HepG2 (cell line): ENCODE measurements at regions not wholly inside any gene's neighbourhood (a gene's known extent, or its start where the extent isn't known, plus 50 kb on each side); places are given as distances from the start of the nearest gene placed in this dataset.

Source experiments
- ATAC-seq: fragments of 200-7000 bp; cut with Tn5 transposase; 3 replicates; pipeline ENCODE4 v1.9.1; 2020; ENCODE audit warnings: mild to moderate bottlenecking, moderate library complexity
- BruUV-seq: library from RNA; stranded (reverse); fragments of 400-500 nt; replicated peaks from 2 replicates; lab custom pipeline; 2021; lab: Mats Ljungman, UMichigan
- CTCF ChIA-PET: fragments of 300-600 bp; formaldehyde crosslinking; extraction: SDS; loops from one replicate; lab custom pipeline; 2021; ENCODE audit warnings: low total read pairs, inconsistent platforms, low intra/inter-chr PET ratio; lab: Yijun Ruan, JAX
- POLR2A ChIA-PET: fragments of 350-600 bp; sonication (Branson Sonifier 250); formaldehyde crosslinking; loops from one replicate; lab custom pipeline; 2020; ENCODE audit warnings: antibody characterized with exemption, inconsistent platforms; lab: Yijun Ruan, JAX
- DNase-seq: peaks from one replicate; pipeline ENCODE4 v3.0.0-alpha.2; 2015; ENCODE audit warnings: low spot score
- FAIRE-seq: peaks from 3 replicates; lab custom pipeline; 2011; peaks lifted over from hg19 to GRCh38; lab: Jason Lieb, UNC
- H2AFZ ChIP-seq: one replicate; pipeline ENCODE4 v1.6.1; 2011; ENCODE audit warnings: low read length, inconsistent platforms
- H3K27ac ChIP-seq: fragments of 300-600 bp; 3 replicates; pipeline ENCODE4 v1.8.0; 2011; ENCODE audit warnings: mixed run types, mild to moderate bottlenecking, mixed read lengths, low read length, inconsistent platforms; ENCODE audit not compliant: insufficient read depth; ENCODE audit errors: extremely low read length
- H3K27me3 ChIP-seq, 2 experiments: fragments of 200-600 bp in 1 of 2; 2 replicates in 1 of 2; 3 replicates in 1 of 2; pipeline versions ENCODE4 v1.6.0 to v1.8.0; 2011; ENCODE audit warnings: low read length in 2 of 2, mild to moderate bottlenecking in 2 of 2, moderate library complexity in 2 of 2, inconsistent platforms in 1 of 2; ENCODE audit not compliant: insufficient read depth in 2 of 2, control insufficient read depth in 1 of 2
- H3K36me3 ChIP-seq, 2 experiments: fragments of 200-600 bp in 1 of 2; replicated peaks in 1 of 2; 2 replicates in 1 of 2; 3 replicates in 1 of 2; pipeline versions ENCODE4 v1.5.1 to v1.8.0; 2011; ENCODE audit warnings: low read length in 2 of 2, inconsistent platforms in 1 of 2; ENCODE audit not compliant: insufficient read depth in 2 of 2, control insufficient read depth in 1 of 2
- H3K4me1 ChIP-seq: 2 replicates; pipeline ENCODE4 v1.5.1; 2012; ENCODE audit warnings: low read length, inconsistent platforms; ENCODE audit not compliant: insufficient read depth
- H3K4me2 ChIP-seq: 2 replicates; pipeline ENCODE4 v1.6.0; 2011; ENCODE audit warnings: low read depth, low read length, inconsistent platforms
- H3K4me3 ChIP-seq, 3 experiments: fragments of 200-600 bp in 1 of 3; sonication (generic), shearing (Covaris generic) in 1 of 3; replicated peaks in 1 of 3; 2 replicates each; pipeline ENCODE4 v1.5.1; 2011 to 2016; ENCODE audit warnings: low read length in 3 of 3, inconsistent platforms in 2 of 3, low read depth in 2 of 3, mild to moderate bottlenecking in 2 of 3, control low read depth in 1 of 3, mixed read lengths in 1 of 3; ENCODE audit not compliant: insufficient read depth in 1 of 3
- H3K79me2 ChIP-seq: one replicate; pipeline ENCODE4 v1.6.1; 2011; ENCODE audit warnings: low read length, inconsistent platforms; ENCODE audit not compliant: insufficient read depth
- H3K9ac ChIP-seq: 2 replicates; pipeline ENCODE4 v1.6.0; 2011; ENCODE audit warnings: mild to moderate bottlenecking, low read depth, low read length, inconsistent platforms; ENCODE audit not compliant: insufficient read depth
- H3K9me3 ChIP-seq: 2 replicates; pipeline ENCODE4 v1.5.1; 2012; ENCODE audit warnings: mild to moderate bottlenecking, low read length
- H4K20me1 ChIP-seq: 2 replicates; pipeline ENCODE4 v1.6.0; 2011; ENCODE audit warnings: inconsistent platforms, mild to moderate bottlenecking, low read length, moderate library complexity; ENCODE audit not compliant: insufficient read depth
- CBX1 ChIP-seq: IDR thresholded peaks from one replicate; pipeline ENCODE4 v1.6.1; 2016; ENCODE audit warnings: antibody characterized with exemption, low read depth
- CEBPB ChIP-seq: IDR thresholded peaks from 2 replicates; pipeline ENCODE4 v1.6.1; 2011; ENCODE audit warnings: low read depth, low read length, improper control_type of control experiment, borderline replicate concordance
- RXRA ChIP-seq: sonication (generic); formaldehyde crosslinking; IDR thresholded peaks from 2 replicates; pipeline ENCODE4 v1.5.1; 2020; ENCODE audit warnings: missing genetic modification reagents
- SYNCRIP ChIP-seq: fragments of 200-400 bp; formaldehyde crosslinking; IDR thresholded peaks from 2 replicates; pipeline ENCODE4 v1.6.1; 2018; ENCODE audit warnings: mild to moderate bottlenecking, low read depth, low read length; ENCODE audit not compliant: insufficient read depth
- ZC3H13 ChIP-seq: sonication (generic); formaldehyde crosslinking; IDR thresholded peaks from 2 replicates; pipeline ENCODE4 v1.8.1; 2023; ENCODE audit warnings: mild to moderate bottlenecking, missing genetic modification reagents, moderate library complexity
- ZFP37 ChIP-seq: sonication (generic); formaldehyde crosslinking; IDR thresholded peaks from 2 replicates; pipeline ENCODE4 v1.4.0; 2020; ENCODE audit warnings: missing genetic modification reagents, borderline replicate concordance
- ZNF546 ChIP-seq: sonication (generic); formaldehyde crosslinking; conservative IDR thresholded peaks from 2 replicates; pipeline ENCODE4 v1.8.1; 2023; ENCODE audit warnings: mild to moderate bottlenecking, missing genetic modification reagents
- ZNF678 ChIP-seq: sonication (generic); formaldehyde crosslinking; IDR thresholded peaks from 2 replicates; pipeline ENCODE4 v1.4.0; 2020; ENCODE audit warnings: mild to moderate bottlenecking, missing genetic modification reagents
- WGBS: methylation state at CpG from one replicate; pipeline ENCODE4 v1.1.6; 2017; ENCODE audit warnings: low lambda C conversion rate; 5-methylcytosine and 5-hydroxymethylcytosine counted together
- in situ Hi-C: cut with HindIII; loops from 2 replicates; pipeline ENCODE4 v1.10.0; 2017; ENCODE audit warnings: low pct_unique_long_range_greater_than_20kb; ENCODE audit not compliant: extremely low pct_ligation_motif_present
- intact Hi-C: fragments of 100-400 bp; cut with micrococcal nuclease; formaldehyde crosslinking; loops from one replicate; pipeline ENCODE4 v1.10.0; 2022; ENCODE audit not compliant: unreplicated experiment
- TF ChIP-seq, protein P1 (sequence below): sonication (generic); formaldehyde crosslinking; IDR thresholded peaks from 2 replicates; pipeline ENCODE4 v1.8.0; 2022; ENCODE audit warnings: missing genetic modification reagents, mild to moderate bottlenecking, inconsistent platforms, borderline replicate concordance
- TF ChIP-seq, protein P2 (sequence below): sonication (generic); formaldehyde crosslinking; IDR thresholded peaks from 2 replicates; pipeline ENCODE4 v1.4.0; 2020; ENCODE audit warnings: mild to moderate bottlenecking, missing genetic modification reagents

DNA sequence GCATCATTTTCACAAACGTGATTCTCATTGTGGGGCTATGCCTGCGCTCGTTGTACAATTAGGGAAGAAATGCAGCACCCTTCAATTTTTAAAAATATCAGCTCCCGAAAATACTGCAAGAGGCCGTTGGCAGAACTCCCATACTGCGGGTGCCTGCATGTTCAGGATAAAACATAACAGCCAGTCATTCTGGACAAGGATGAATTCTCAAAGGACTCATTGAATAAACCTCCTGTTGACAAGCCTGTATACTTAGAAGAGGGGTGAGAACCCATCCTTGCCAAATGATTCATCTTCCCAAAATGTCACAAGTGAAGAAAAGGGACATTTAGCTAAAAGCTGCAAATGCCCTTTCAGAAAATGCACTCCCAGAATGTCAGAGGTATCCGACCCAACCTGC lies 141.9 kb downstream of the CSNK2A3 start:
- Histone ChIP-seq H3K79me2 (no peaks in the 10 kb centered on the region), H3K9ac (no peak overlapping the region), H4K20me1 (no peaks in the 10 kb centered on the region), H3K9me3 (no peaks in the 10 kb centered on the region), H3K27ac (no peak overlapping the region), H3K4me1 (no peaks in the 10 kb centered on the region), H2AFZ (no peak overlapping the region), H3K36me3 (no peaks in the 10 kb centered on the region), H3K27me3 (peaks cover 0 to 4% of the 10 kb centered on the region in 2 experiments; a peak in 2 of 5 replicates), H3K4me3 (no peak overlapping the region), H3K4me2 (no peak overlapping the region)
- ChIA-PET CTCF (no interaction called here), POLR2A (no interaction called here)
- ATAC-seq: no peak
- WGBS: 14% methylated on average over 7 of the region's 7 CpGs
- intact Hi-C loops: no loop called here
- in situ Hi-C loops: no loop called here
- no peak for FAIRE-seq
- TF ChIP-seq, protein P1, sequence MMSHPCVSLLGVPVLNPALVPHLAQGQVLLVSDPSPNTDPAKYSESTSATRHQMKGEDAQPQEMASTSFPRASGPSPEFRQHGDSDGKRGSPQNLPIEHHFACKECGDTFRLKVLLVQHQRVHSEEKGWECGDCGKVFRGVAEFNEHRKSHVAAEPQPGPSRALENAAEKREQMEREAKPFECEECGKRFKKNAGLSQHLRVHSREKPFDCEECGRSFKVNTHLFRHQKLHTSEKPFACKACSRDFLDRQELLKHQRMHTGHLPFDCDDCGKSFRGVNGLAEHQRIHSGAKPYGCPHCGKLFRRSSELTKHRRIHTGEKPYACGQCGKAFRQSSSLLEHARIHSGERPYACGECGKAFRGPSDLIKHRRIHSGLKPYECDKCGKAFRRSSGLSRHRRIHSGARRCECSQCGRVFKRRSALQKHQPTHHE (CRISPR knock-in tag): no peak
- no peak for TF ChIP-seq CEBPB
- TF ChIP-seq ZNF678 (CRISPR knock-in tag): no peak
- no peak for TF ChIP-seq ZFP37
- TF ChIP-seq, protein P2, sequence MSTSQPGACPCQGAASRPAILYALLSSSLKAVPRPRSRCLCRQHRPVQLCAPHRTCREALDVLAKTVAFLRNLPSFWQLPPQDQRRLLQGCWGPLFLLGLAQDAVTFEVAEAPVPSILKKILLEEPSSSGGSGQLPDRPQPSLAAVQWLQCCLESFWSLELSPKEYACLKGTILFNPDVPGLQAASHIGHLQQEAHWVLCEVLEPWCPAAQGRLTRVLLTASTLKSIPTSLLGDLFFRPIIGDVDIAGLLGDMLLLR (CRISPR knock-in tag): no peak
- TF ChIP-seq ZC3H13 (CRISPR knock-in tag): no peak
- no peak for TF ChIP-seq RXRA
- no peak for TF ChIP-seq ZNF546 (CRISPR knock-in tag)
- TF ChIP-seq CBX1: no peak
- no peak for TF ChIP-seq SYNCRIP
- DNase-seq: no peak
- BruUV-seq: no TSS peak
